ENCODE measurements at regions not wholly inside any gene's neighbourhood (a gene's known extent, or its start where the extent isn't known, plus 50 kb on each side); places are given as distances from the start of the nearest gene placed in this dataset.

- H3K27ac ChIP-seq, result no peak overlapping the region
- WGBS, 10 experiments, result 83 to 98% (median 91%) methylated on average over 1 to 8 of the region's 8 CpGs; no CpG with 5 or more reads in 2 of the 10 experiments
- ATAC-seq (replicated peaks in 6 of 8), result no peak
- no peaks in the 10 kb centered on the region for H3K4me1 ChIP-seq (replicated peaks in 1 of 2)
- H3K4me3 ChIP-seq, result no peak overlapping the region
- in situ Hi-C loops (cut with MboI; ENCODE audit: low pct_unique_long_range_greater_than_20kb in 2 of 9, low sequenced_read_pairs in 9 of 9, unreplicated experiment in 9 of 9), result no loop called here
Measured at GRCh38 chr11:104765401-104766095, 132.7 kb downstream of the CASP12 start.

- Histone ChIP-seq H3K4me1 (replicated peaks in 1 of 2) (no peaks in the 10 kb centered on the region), H3K27ac (no peak overlapping the region), H3K4me3 (no peak overlapping the region)
- in situ Hi-C loops (cut with MboI; ENCODE audit: low pct_unique_long_range_greater_than_20kb in 2 of 9, low sequenced_read_pairs in 9 of 9, unreplicated experiment in 9 of 9), result no loop called here
- 14 to 100% (median 50%) methylated on average over 1 of the region's 1 CpG; no CpG with 5 or more reads in 3 of the 10 experiments for WGBS, 10 experiments
- ATAC-seq (replicated peaks in 6 of 8), result peak in 1 of 8 experiments; percentile 48
Measured at GRCh38 chr11:104764710-104765045, 133.6 kb downstream of the CASP12 start.

GRCh38 chr11:104763930-104764709 lies 134.1 kb downstream of the CASP12 start:
- Histone ChIP-seq H3K27ac (no peak overlapping the region), H3K4me1 (replicated peaks in 1 of 2) (no peaks in the 10 kb centered on the region), H3K4me3 (no peak overlapping the region)
- in situ Hi-C loops (cut with MboI; ENCODE audit: low pct_unique_long_range_greater_than_20kb in 2 of 9, low sequenced_read_pairs in 9 of 9, unreplicated experiment in 9 of 9), result no loop called here
- 47 to 100% (median 90%) methylated on average over 1 to 5 of the region's 5 CpGs for WGBS, 10 experiments
- ATAC-seq (replicated peaks in 6 of 8), result no peak

GRCh38 chr11:104761511-104761910 lies 136.7 kb downstream of the CASP12 start:
- H3K27ac ChIP-seq, result no peak overlapping the region
- 87 to 100% (median 94%) methylated on average over 1 to 2 of the region's 2 CpGs for WGBS, 10 experiments
- H3K4me1 ChIP-seq (replicated peaks in 1 of 2), result no peaks in the 10 kb centered on the region
- H3K4me3 ChIP-seq, result no peak overlapping the region
- in situ Hi-C loops (cut with MboI; ENCODE audit: low pct_unique_long_range_greater_than_20kb in 2 of 9, low sequenced_read_pairs in 9 of 9, unreplicated experiment in 9 of 9), result no loop called here
- no peak for ATAC-seq (replicated peaks in 6 of 8)

GRCh38 chr11:104759464-104759863 lies 138.8 kb downstream of the CASP12 start:
- Histone ChIP-seq H3K27ac (no peak overlapping the region), H3K4me1 (replicated peaks in 1 of 2) (no peaks in the 10 kb centered on the region), H3K4me3 (no peak overlapping the region)
- in situ Hi-C loops (cut with MboI; ENCODE audit: low pct_unique_long_range_greater_than_20kb in 2 of 9, low sequenced_read_pairs in 9 of 9, unreplicated experiment in 9 of 9), result no loop called here
- no peak for ATAC-seq (replicated peaks in 6 of 8)
- 83 to 100% (median 92%) methylated on average over 1 of the region's 1 CpG; no CpG with 5 or more reads in 1 of the 10 experiments for WGBS, 10 experiments

- Histone ChIP-seq H3K27ac (no peak overlapping the region), H3K4me1 (replicated peaks in 1 of 2) (peaks cover 0 to 7% of the 10 kb centered on the region in 2 donors), H3K4me3 (no peak overlapping the region)
- in situ Hi-C loops (cut with MboI; ENCODE audit: low pct_unique_long_range_greater_than_20kb in 2 of 9, low sequenced_read_pairs in 9 of 9, unreplicated experiment in 9 of 9), result no loop called here
- 40 to 100% (median 92%) methylated on average over 1 to 3 of the region's 3 CpGs for WGBS, 10 experiments
- peak in 1 of 8 experiments; percentile 18 for ATAC-seq (replicated peaks in 6 of 8)
Measured at GRCh38 chr11:104738918-104739317, 159.3 kb downstream of the CASP12 start.

- Histone ChIP-seq H3K4me1 (replicated peaks in 1 of 2) (peaks cover 0 to 7% of the 10 kb centered on the region in 2 donors), H3K27ac (no peak overlapping the region), H3K4me3 (no peak overlapping the region)
- in situ Hi-C loops (cut with MboI; ENCODE audit: low pct_unique_long_range_greater_than_20kb in 2 of 9, low sequenced_read_pairs in 9 of 9, unreplicated experiment in 9 of 9), result no loop called here
- peak in 2 of 8 experiments; percentile 77 to 81 for ATAC-seq (replicated peaks in 6 of 8)
- 29 to 96% (median 58%) methylated on average over 1 to 4 of the region's 4 CpGs for WGBS, 10 experiments
Measured at GRCh38 chr11:104738208-104738607, 160.1 kb downstream of the CASP12 start.

- 0 to 100% (median 97%) methylated on average over 1 to 2 of the region's 2 CpGs; no CpG with 5 or more reads in 2 of the 10 experiments for WGBS, 10 experiments
- no peak for ATAC-seq (replicated peaks in 6 of 8)
- in situ Hi-C loops (cut with MboI; ENCODE audit: low pct_unique_long_range_greater_than_20kb in 2 of 9, low sequenced_read_pairs in 9 of 9, unreplicated experiment in 9 of 9), result no loop called here
Measured at GRCh38 chr11:104736502-104736901, 161.8 kb downstream of the CASP12 start.

GRCh38 chr11:104734998-104735397 lies 163.3 kb downstream of the CASP12 start:
- H3K27ac ChIP-seq, result no peak overlapping the region
- H3K4me1 ChIP-seq (replicated peaks in 1 of 2), result peaks cover 0 to 7% of the 10 kb centered on the region in 2 donors
- in situ Hi-C loops (cut with MboI; ENCODE audit: low pct_unique_long_range_greater_than_20kb in 2 of 9, low sequenced_read_pairs in 9 of 9, unreplicated experiment in 9 of 9), result no loop called here
- ATAC-seq (replicated peaks in 6 of 8), result no peak
- no peak overlapping the region for H3K4me3 ChIP-seq

More at GRCh38 chr11:104736502-104736901, 161.8 kb downstream of the CASP12 start:
- peaks cover 0 to 7% of the 10 kb centered on the region in 2 donors for H3K4me1 ChIP-seq (replicated peaks in 1 of 2)
- no peak overlapping the region for H3K4me3 ChIP-seq
- no peak overlapping the region for H3K27ac ChIP-seq

GRCh38 chr11:104731890-104732289 lies 166.4 kb downstream of the CASP12 start:
- Histone ChIP-seq H3K27ac (no peak overlapping the region), H3K4me1 (replicated peaks in 1 of 2) (peaks cover 0 to 7% of the 10 kb centered on the region in 2 donors), H3K4me3 (no peak overlapping the region)
- in situ Hi-C loops (cut with MboI; ENCODE audit: low pct_unique_long_range_greater_than_20kb in 2 of 9, low sequenced_read_pairs in 9 of 9, unreplicated experiment in 9 of 9), result no loop called here
- WGBS, 10 experiments, result 86 to 100% (median 94%) methylated on average over 1 of the region's 1 CpG; no CpG with 5 or more reads in 4 of the 10 experiments
- no peak for ATAC-seq (replicated peaks in 6 of 8)

- H3K4me3 ChIP-seq, result no peak overlapping the region
- in situ Hi-C loops (cut with MboI; ENCODE audit: low pct_unique_long_range_greater_than_20kb in 2 of 9, low sequenced_read_pairs in 9 of 9, unreplicated experiment in 9 of 9), result no loop called here
- H3K27ac ChIP-seq, result peak overlapping the region in 1 of 2 donors; percentile 34
- peaks cover 0 to 12% of the 10 kb centered on the region in 2 donors for H3K4me1 ChIP-seq (replicated peaks in 1 of 2)
- 78 to 100% (median 94%) methylated on average over 1 to 6 of the region's 6 CpGs; no CpG with 5 or more reads in 1 of the 10 experiments for WGBS, 10 experiments
- no peak for ATAC-seq (replicated peaks in 6 of 8)
Measured at GRCh38 chr11:104728927-104729326, 169.3 kb downstream of the CASP12 start.

- peaks cover 0 to 12% of the 10 kb centered on the region in 2 donors for H3K4me1 ChIP-seq (replicated peaks in 1 of 2)
- no peak overlapping the region for H3K4me3 ChIP-seq
- no peak overlapping the region for H3K27ac ChIP-seq
- WGBS, 10 experiments, result 17 to 78% (median 36%) methylated on average over 1 to 2 of the region's 2 CpGs; no CpG with 5 or more reads in 3 of the 10 experiments
- no peak for ATAC-seq (replicated peaks in 6 of 8)
- in situ Hi-C loops (cut with MboI; ENCODE audit: low pct_unique_long_range_greater_than_20kb in 2 of 9, low sequenced_read_pairs in 9 of 9, unreplicated experiment in 9 of 9), result no loop called here
Measured at GRCh38 chr11:104727768-104728167, 170.5 kb downstream of the CASP12 start.

- ATAC-seq (replicated peaks in 6 of 8), result peak in 2 of 8 experiments; percentile 18 to 22
- in situ Hi-C loops (cut with MboI; ENCODE audit: low pct_unique_long_range_greater_than_20kb in 2 of 9, low sequenced_read_pairs in 9 of 9, unreplicated experiment in 9 of 9), result no loop called here
- H3K27ac ChIP-seq, result no peak overlapping the region
- WGBS, 10 experiments, result 13 to 86% (median 44%) methylated on average over 1 of the region's 1 CpG; no CpG with 5 or more reads in 3 of the 10 experiments
- peaks cover 0 to 12% of the 10 kb centered on the region in 2 donors for H3K4me1 ChIP-seq (replicated peaks in 1 of 2)
- H3K4me3 ChIP-seq, result no peak overlapping the region
Measured at GRCh38 chr11:104727095-104727494, 171.2 kb downstream of the CASP12 start.

Measured in motor neuron (in vitro differentiated cells).